ENCODE measurements at regions not wholly inside any gene's neighbourhood (a gene's known extent, or its start where the extent isn't known, plus 50 kb on each side); places are given as distances from the start of the nearest gene placed in this dataset.
"Not testable (repeated sequence)": the region's sequence is repeated elsewhere in the genome, so short reads cannot be mapped to it uniquely, and the experiment has no call there.

- TF ChIP-seq CTCF (IDR thresholded peaks at IDR 0.05); EZH2 (IDR thresholded peaks at IDR 0.05; ENCODE audit: borderline replicate concordance, insufficient read depth, low read depth, low read length, poor library complexity, severe bottlenecking): not testable (repeated sequence)
Observed at GRCh38 chr15:44903281-44903680, 53.2 kb upstream of the TERB2 start.

Data from B cell (primary cell).